Esophagus muscularis mucosa (tissue), 4 donors: ENCODE measurements at regions not wholly inside any gene's neighbourhood (a gene's known extent, or its start where the extent isn't known, plus 50 kb on each side); places are given as distances from the start of the nearest gene placed in this dataset.

Experiments
- DNase-seq: peaks from one replicate; pipeline ENCODE4 v3.0.0-alpha.2; 2017; ENCODE audit errors: extremely low spot score
- H3K27ac ChIP-seq, 4 donors: fragments of 200-600 bp; sonication (generic); replicated peaks in 1 of 4; 1 replicate in 3 of 4; 2 replicates in 1 of 4; pipeline ENCODE4 v1.5.1; 2016 to 2019; ENCODE audit warnings: mild to moderate bottlenecking in 1 of 4
- H3K27me3 ChIP-seq, 4 donors: fragments of 200-600 bp; sonication (generic); one replicate each; pipeline versions ENCODE4 v1.5.1 to v1.6.0; 2016 to 2019
- H3K36me3 ChIP-seq, 4 donors: fragments of 200-600 bp; sonication (generic); one replicate each; pipeline ENCODE4 v1.5.1; 2016 to 2019
- H3K4me1 ChIP-seq, 4 donors: fragments of 200-600 bp; sonication (generic); one replicate each; pipeline ENCODE4 v1.5.1; 2016 to 2019
- H3K4me3 ChIP-seq, 4 donors: fragments of 200-600 bp; sonication (generic); 1 replicate in 2 of 4; 2 replicates in 2 of 4; pipeline ENCODE4 v1.5.1; 2016 to 2019; ENCODE audit warnings: mild to moderate bottlenecking in 4 of 4, moderate library complexity in 1 of 4
- H3K9me3 ChIP-seq, 4 donors: fragments of 200-600 bp; sonication (generic); 1 replicate in 3 of 4; 2 replicates in 1 of 4; pipeline ENCODE4 v1.5.1; 2016 to 2019
- EP300 ChIP-seq: sonication (generic); formaldehyde crosslinking; IDR thresholded peaks from one replicate; pipeline ENCODE4 v1.6.1; 2017; ENCODE audit warnings: antibody characterized with exemption
- POLR2A ChIP-seq: fragments of 450-650 bp; IDR thresholded peaks from one replicate; pipeline ENCODE4 v1.6.1; 2017; ENCODE audit warnings: antibody characterized with exemption, moderate library complexity, mild to moderate bottlenecking, low read depth
- POLR2AphosphoS5 ChIP-seq, 2 donors: sonication (generic); formaldehyde crosslinking; IDR thresholded peaks; one replicate each; pipeline ENCODE4 v1.6.1; 2017; ENCODE audit warnings: antibody characterized with exemption in 2 of 2
- WGBS: methylation state at CpG from one replicate; pipeline ENCODE4 v1.1.5; 2018; 5-methylcytosine and 5-hydroxymethylcytosine counted together
- intact Hi-C: fragments of 100-400 bp; cut with DNase I; formaldehyde crosslinking; loops from one replicate; pipeline ENCODE4 v1.15.1; 2023
- TF ChIP-seq, protein P1 (sequence below), 3 experiments: fragments of 200-600 bp in 2 of 3; fragments of 450-650 bp in 1 of 3; sonication (generic) in 2 of 3; IDR thresholded peaks; one replicate each; pipeline ENCODE4 v1.5.1; 2017 to 2019; ENCODE audit warnings: antibody characterized with exemption in 3 of 3, mild to moderate bottlenecking in 2 of 3, moderate library complexity in 1 of 3

GRCh38 chr16:86227801-86228200, 282.5 kb upstream of the FOXF1 start:
- intact Hi-C loops, result no loop called here
- no peaks in the 10 kb centered on the region for H3K27me3 ChIP-seq
- DNase-seq, result no peak
- H3K4me1 ChIP-seq, result peaks cover 0 to 11% (median 8%) of the 10 kb centered on the region in 4 donors
- H3K4me3 ChIP-seq, result no peak overlapping the region
- no peak for TF ChIP-seq EP300
- no peak for TF ChIP-seq POLR2A
- TF ChIP-seq, protein P1, sequence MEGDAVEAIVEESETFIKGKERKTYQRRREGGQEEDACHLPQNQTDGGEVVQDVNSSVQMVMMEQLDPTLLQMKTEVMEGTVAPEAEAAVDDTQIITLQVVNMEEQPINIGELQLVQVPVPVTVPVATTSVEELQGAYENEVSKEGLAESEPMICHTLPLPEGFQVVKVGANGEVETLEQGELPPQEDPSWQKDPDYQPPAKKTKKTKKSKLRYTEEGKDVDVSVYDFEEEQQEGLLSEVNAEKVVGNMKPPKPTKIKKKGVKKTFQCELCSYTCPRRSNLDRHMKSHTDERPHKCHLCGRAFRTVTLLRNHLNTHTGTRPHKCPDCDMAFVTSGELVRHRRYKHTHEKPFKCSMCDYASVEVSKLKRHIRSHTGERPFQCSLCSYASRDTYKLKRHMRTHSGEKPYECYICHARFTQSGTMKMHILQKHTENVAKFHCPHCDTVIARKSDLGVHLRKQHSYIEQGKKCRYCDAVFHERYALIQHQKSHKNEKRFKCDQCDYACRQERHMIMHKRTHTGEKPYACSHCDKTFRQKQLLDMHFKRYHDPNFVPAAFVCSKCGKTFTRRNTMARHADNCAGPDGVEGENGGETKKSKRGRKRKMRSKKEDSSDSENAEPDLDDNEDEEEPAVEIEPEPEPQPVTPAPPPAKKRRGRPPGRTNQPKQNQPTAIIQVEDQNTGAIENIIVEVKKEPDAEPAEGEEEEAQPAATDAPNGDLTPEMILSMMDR (IDR thresholded peaks at IDR 0.05), result no peak
- no peak for TF ChIP-seq POLR2AphosphoS5 (IDR thresholded peaks at IDR 0.05)
- 91% methylated on average over 12 of the region's 12 CpGs for WGBS
- no peak overlapping the region for H3K27ac ChIP-seq
- H3K9me3 ChIP-seq, result no peaks in the 10 kb centered on the region
- H3K36me3 ChIP-seq, result no peaks in the 10 kb centered on the region

GRCh38 chr16:86228713-86229112, 281.6 kb upstream of the FOXF1 start:
- no peak overlapping the region for H3K27ac ChIP-seq
- 75% methylated on average over 4 of the region's 4 CpGs for WGBS
- H3K4me3 ChIP-seq, result no peak overlapping the region
- no peaks in the 10 kb centered on the region for H3K9me3 ChIP-seq
- TF ChIP-seq EP300, result no peak
- TF ChIP-seq, protein P1 (IDR thresholded peaks at IDR 0.05), result no peak
- TF ChIP-seq POLR2A, result no peak
- TF ChIP-seq POLR2AphosphoS5 (IDR thresholded peaks at IDR 0.05), result no peak
- peaks cover 0 to 2% (median under 1%) of the 10 kb centered on the region in 4 donors for H3K4me1 ChIP-seq
- intact Hi-C loops, result no loop called here
- DNase-seq, result no peak
- no peaks in the 10 kb centered on the region for H3K27me3 ChIP-seq
- H3K36me3 ChIP-seq, result no peaks in the 10 kb centered on the region

- no peaks in the 10 kb centered on the region for H3K36me3 ChIP-seq
- H3K4me1 ChIP-seq, result no peaks in the 10 kb centered on the region
- intact Hi-C loops, result no loop called here
- no peaks in the 10 kb centered on the region for H3K27me3 ChIP-seq
- H3K9me3 ChIP-seq, result no peaks in the 10 kb centered on the region
- 75% methylated on average over 2 of the region's 2 CpGs for WGBS
- H3K27ac ChIP-seq, result no peak overlapping the region
- no peak overlapping the region for H3K4me3 ChIP-seq
- TF ChIP-seq, protein P1 (IDR thresholded peaks at IDR 0.05), result no peak
- TF ChIP-seq POLR2A (no peak), EP300 (no peak), POLR2AphosphoS5 (IDR thresholded peaks at IDR 0.05) (no peak)
- DNase-seq, result no peak
Observed at GRCh38 chr16:86229283-86229682, 281.0 kb upstream of the FOXF1 start.

- intact Hi-C loops, result no loop called here
- H3K4me1 ChIP-seq, result no peaks in the 10 kb centered on the region
- no peak overlapping the region for H3K4me3 ChIP-seq
- no peak for DNase-seq
- no peak overlapping the region for H3K27ac ChIP-seq
- TF ChIP-seq POLR2A (no peak), POLR2AphosphoS5 (IDR thresholded peaks at IDR 0.05) (no peak), EP300 (no peak)
- TF ChIP-seq, protein P1 (IDR thresholded peaks at IDR 0.05), result no peak
- WGBS, result 89% methylated on average over 16 of the region's 22 CpGs
- no peaks in the 10 kb centered on the region for H3K9me3 ChIP-seq
- H3K27me3 ChIP-seq, result no peaks in the 10 kb centered on the region
- H3K36me3 ChIP-seq, result no peaks in the 10 kb centered on the region
Observed at GRCh38 chr16:86229866-86230656, 280.3 kb upstream of the FOXF1 start.
